PFSK-1 (cell line): ENCODE measurements at regions not wholly inside any gene's neighbourhood (a gene's known extent, or its start where the extent isn't known, plus 50 kb on each side); places are given as distances from the start of the nearest gene placed in this dataset.

Source experiments
- REST ChIP-seq, 2 experiments: IDR thresholded peaks; 2 replicates each; pipeline versions ENCODE4 v1.6.1 to v1.8.0; 2011 to 2012; ENCODE audit warnings: low read depth in 2 of 2, low read length in 2 of 2, control low read depth in 1 of 2, inconsistent platforms in 1 of 2, mild to moderate bottlenecking in 1 of 2, moderate library complexity in 1 of 2; ENCODE audit not compliant: insufficient read depth in 1 of 2
- TAF1 ChIP-seq: IDR thresholded peaks from 2 replicates; pipeline ENCODE4 v1.6.1; 2012; ENCODE audit warnings: low read length, control low read depth, borderline replicate concordance; ENCODE audit not compliant: insufficient read depth

- TF ChIP-seq TAF1 (no peak), REST (IDR thresholded peaks at IDR 0.05; ENCODE audit: insufficient read depth in 1 of 2, low read depth in 2 of 2, low read length in 2 of 2) (no peak)
Observed at GRCh38 chr14:58780605-58781004, 142.8 kb downstream of the DACT1 start.
